GM21447 (cell line): ENCODE measurements at regions not wholly inside any gene's neighbourhood (a gene's known extent, or its start where the extent isn't known, plus 50 kb on each side); places are given as distances from the start of the nearest gene placed in this dataset.

Experiments used
- ATAC-seq: cut with Tn5 transposase; IDR thresholded peaks from one replicate; pipeline ENCODE4 v1.9.1; 2021; ENCODE audit not compliant: unreplicated experiment

- no peak for ATAC-seq
Measured at GRCh38 chrX:46305431-46305830, 239.8 kb downstream of the ZNF674 start.

GRCh38 chrX:46301903-46302302 lies 243.3 kb downstream of the ZNF674 start:
- no peak for ATAC-seq

DNA sequence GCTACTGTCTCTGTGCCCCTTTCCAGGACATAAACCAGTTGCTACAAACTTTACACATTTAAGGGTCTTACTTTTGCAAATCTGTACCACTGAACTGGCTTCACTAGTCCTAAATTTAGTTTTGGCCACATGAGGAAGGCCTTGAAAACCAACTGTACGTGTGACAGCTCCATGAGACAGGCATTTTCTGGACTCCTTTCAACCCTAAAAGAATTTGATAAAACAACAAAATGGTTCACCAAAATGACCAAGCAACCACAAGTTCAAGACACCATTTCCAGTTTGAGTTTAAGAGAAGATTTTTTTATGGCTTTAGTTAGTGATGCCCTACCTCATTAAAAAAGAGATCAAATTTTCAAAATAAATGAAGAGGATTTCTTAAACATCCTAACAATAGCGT lies 246.4 kb downstream of the ZNF674 start:
- ATAC-seq = no peak

DNA sequence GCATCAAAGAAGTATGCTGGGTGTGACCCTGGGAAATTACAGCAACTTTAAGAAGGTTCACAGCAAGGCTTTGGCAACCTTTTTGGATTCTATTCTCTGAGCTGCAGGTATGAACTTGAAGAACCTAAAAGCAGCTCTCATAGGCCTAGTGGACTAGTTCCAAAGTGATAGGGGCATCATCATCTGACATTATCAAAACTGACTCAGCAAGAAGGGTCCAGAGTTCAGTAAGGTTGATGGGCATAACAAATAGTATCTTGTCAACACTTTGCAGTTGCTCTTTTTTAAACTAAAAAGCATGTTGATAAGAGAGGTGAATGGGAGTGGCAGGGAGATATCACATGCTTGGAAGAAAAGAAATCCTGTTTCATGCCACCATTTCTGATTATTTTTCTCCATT lies 249.3 kb downstream of the ZNF674 start:
- no peak for ATAC-seq

GRCh38 chrX:46294234-46294633 lies 251.0 kb downstream of the ZNF674 start:
- no peak for ATAC-seq

- ATAC-seq = no peak
Measured at GRCh38 chrX:46279925-46280313, 265.3 kb downstream of the ZNF674 start.

DNA sequence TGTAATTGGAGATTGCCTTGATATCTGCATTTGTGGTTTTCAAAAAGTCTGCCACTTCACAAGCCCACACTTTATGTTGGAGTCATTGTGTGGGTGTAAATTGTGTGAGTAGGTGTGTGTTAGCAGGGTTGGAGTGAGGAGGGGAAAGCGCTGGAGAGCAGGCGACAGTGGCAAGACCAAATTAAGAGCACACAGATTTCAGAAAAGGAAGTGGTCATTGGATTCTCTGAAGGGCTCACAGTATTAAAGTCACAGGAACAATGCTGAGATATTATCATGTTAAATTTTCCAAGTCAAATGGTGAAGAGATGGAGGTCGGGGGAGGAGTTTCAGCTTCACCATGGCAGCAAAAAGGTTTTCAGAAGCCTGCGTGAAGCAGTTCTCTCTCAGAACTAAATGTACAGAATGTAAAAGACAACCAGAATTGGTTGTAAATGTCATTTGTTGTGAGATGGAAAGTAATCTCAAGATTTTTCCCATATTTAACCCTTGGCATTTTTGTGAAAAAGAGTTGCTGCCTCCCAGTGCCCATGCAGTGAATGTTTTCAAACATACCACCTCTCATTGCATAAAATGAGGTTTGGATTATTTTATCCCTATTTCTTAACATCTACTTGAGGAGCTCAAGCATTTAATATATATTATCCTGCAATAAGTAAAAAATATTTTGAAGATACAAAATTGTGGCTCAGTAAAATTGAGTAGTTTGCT lies 265.9 kb downstream of the ZNF674 start:
- no peak for ATAC-seq

GRCh38 chrX:46278572-46278971 lies 266.6 kb downstream of the ZNF674 start:
- ATAC-seq = no peak

- no peak for ATAC-seq
Measured at GRCh38 chrX:46268412-46268811, 276.8 kb downstream of the ZNF674 start.

- no peak for ATAC-seq
Measured at GRCh38 chrX:46263494-46263893, 281.7 kb downstream of the ZNF674 start.

GRCh38 chrX:46262304-46262703 lies 282.9 kb downstream of the ZNF674 start:
- no peak for ATAC-seq

DNA sequence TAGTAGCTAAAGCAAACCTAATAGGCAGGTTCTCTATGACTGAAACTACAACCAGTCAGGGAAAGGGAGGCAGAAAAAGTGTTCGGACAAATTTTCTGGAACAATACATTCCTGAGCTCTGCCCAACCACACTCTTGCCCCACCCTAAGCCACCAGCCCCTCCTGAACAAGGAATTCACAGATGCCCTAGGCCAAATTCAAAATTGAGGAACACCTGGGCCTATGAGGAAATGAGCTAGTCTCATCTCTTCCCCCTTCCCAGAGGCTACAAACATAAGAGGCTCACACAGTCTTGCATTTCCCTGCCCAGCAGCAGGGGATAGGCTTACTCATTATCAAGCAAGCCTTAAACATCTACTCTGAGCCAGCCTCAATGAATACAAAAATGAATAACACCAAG lies 284.7 kb downstream of the ZNF674 start:
- ATAC-seq = no peak

GRCh38 chrX:46258356-46258755 lies 286.9 kb downstream of the ZNF674 start:
- ATAC-seq = no peak

DNA sequence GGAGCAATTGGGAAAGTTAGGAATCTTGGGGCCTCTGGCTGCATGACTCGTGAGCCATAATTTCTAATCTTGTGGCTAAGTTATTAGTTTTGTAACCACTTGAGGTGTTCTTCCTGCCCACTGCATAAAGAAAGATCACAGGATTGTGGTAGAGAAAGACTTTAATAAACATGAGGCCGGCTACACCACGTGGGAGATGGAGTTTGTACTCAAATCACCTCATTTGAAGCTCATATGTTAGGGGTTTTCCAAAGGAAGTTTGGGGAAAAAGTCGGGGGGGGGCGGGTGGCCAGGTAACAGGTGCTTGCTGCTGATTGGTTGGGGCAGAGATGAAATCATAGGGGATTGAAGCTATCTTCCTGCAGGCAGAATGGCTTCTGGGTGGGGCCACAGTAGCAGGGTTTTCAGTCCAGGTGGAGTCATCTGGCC lies 287.8 kb downstream of the ZNF674 start:
- no peak for ATAC-seq

DNA sequence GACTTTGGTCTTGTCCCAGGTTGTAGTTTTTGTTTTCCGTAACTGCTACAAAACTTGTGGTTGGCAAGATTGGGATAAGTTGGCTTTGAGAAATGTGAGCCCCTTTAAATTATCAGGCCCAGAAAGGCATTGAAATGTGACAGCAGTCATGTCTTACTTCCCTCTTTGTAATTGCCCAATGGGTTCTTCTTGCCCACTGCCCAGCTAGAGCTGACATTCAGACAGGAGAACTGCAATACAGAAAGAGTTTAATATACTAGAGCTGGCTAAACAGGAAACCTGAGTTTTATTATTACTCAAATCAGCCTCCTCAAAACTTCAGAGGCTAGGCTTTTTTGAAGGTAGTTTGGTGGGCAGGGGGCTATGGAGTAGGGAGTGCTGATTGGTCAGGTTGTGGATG lies 288.3 kb downstream of the ZNF674 start:
- ATAC-seq = no peak

GRCh38 chrX:46255046-46255445 lies 290.2 kb downstream of the ZNF674 start:
- ATAC-seq = no peak

- no peak for ATAC-seq
Measured at GRCh38 chrX:46254641-46255040, 290.6 kb downstream of the ZNF674 start.

- ATAC-seq = no peak
Measured at GRCh38 chrX:46251755-46252154, 293.5 kb downstream of the ZNF674 start.

DNA sequence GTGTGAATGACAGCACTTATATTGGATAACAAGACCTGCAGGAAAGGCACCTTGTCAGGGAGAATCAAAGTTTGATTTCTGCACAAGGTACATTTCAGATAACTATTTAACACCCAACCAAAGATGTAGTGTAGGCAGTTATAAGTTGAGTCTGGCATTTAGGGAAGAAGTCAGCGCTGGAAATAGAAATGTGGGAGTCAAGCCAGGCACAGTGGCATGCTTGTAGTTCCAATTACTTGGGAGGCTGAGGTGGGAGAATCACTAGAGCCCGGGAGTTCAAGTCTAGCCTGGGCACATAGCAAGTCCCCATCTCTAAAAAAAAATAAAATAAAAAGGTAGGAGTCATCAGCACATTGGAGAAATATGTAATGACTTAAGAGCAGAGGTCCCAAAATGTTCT lies 295.1 kb downstream of the ZNF674 start:
- ATAC-seq = no peak

- ATAC-seq = no peak
Measured at GRCh38 chrX:46247456-46247855, 297.8 kb downstream of the ZNF674 start.

DNA sequence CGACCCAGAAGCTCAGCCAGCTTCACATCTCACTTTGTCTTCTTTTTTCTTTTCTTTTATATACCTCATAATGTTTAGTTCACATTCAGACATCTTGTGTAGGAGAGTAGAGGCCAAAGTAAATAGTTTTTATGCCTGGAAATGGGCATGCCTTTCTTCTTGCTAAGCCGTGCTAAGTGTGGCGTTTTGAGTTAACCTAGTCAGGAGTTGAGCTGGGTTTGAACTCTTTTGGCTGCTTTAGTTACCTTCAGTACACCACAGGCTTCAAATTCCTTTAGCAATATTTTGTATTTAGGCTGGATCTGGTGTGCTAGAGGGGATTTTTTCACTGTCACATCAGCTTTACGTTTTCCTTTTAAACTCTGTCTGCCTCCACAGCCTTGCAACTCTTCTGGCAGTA lies 300.8 kb downstream of the ZNF674 start:
- no peak for ATAC-seq

- ATAC-seq = no peak
Measured at GRCh38 chrX:46236411-46236810, 308.8 kb downstream of the ZNF674 start.

GRCh38 chrX:46235778-46236177 lies 309.4 kb downstream of the ZNF674 start:
- no peak for ATAC-seq
